ENCODE measurements at regions not wholly inside any gene's neighbourhood (a gene's known extent, or its start where the extent isn't known, plus 50 kb on each side); places are given as distances from the start of the nearest gene placed in this dataset.

DNA sequence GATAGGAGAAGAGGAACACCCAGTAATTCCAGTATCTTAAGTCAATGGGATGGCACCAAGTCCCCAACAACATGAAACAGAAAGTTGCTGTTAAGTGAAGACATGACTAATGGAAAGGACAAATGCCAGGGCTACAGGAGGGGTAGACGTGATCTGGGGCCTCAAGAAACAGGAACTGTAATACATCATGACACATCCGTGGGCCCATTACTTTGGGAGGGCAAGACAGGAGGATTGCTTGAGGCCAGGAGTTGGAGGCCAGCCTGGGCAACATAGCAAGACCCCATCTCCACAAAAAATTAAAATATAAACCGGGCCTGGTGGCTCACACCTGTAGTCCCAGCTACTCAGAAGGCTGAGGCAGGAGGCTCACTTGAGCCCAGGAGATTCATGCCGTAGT lies 408.6 kb upstream of the PRKCQ start:
- CTCF ChIA-PET (ENCODE audit: low intra/inter-chr PET ratio, low total read pairs), result no interaction called here
- BruUV-seq (replicated peaks), result no TSS peak

DNA sequence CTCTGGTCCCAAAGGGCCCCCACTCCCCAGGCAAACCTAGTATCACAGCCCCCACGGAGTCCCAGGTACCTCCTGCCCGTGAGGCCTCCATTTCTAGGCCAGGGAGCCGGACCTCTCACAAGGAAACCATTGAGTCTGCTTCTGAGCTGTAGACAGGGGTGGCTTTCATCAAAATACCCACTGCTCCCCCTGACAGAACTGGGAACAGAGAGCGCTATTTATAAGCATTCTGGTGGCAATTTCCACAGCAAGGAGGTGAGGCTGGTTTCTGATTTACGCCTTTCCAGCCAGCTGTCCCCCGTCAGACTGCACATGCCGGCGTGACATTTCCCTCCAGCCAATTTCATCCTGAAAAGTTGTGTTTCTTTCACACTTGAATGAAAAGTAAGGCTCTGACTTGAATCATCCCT lies 407.5 kb upstream of the PRKCQ start:
- Histone ChIP-seq H3K9me3 (ENCODE audit: low read length) (no peaks in the 10 kb centered on the region), H3K4me3 (replicated peaks in 1 of 3; ENCODE audit: insufficient read depth in 1 of 3, low read depth in 2 of 3, low read length in 3 of 3) (no peak overlapping the region), H2AFZ (ENCODE audit: low read length) (no peak overlapping the region), H3K27ac (ENCODE audit: extremely low read length, insufficient read depth, low read length) (no peak overlapping the region), H3K27me3 (ENCODE audit: control insufficient read depth in 1 of 2, insufficient read depth in 2 of 2, low read length in 2 of 2) (peaks cover 0 to 3% of the 10 kb centered on the region in 2 experiments; a peak in 1 of 5 replicates), H4K20me1 (ENCODE audit: insufficient read depth, low read length) (no peaks in the 10 kb centered on the region), H3K79me2 (ENCODE audit: insufficient read depth, low read length) (no peaks in the 10 kb centered on the region), H3K4me2 (ENCODE audit: low read depth, low read length) (no peak overlapping the region), H3K36me3 (replicated peaks in 1 of 2; ENCODE audit: control insufficient read depth in 1 of 2, insufficient read depth in 2 of 2, low read length in 2 of 2) (no peaks in the 10 kb centered on the region), H3K4me1 (ENCODE audit: insufficient read depth, low read length) (no peaks in the 10 kb centered on the region), H3K9ac (ENCODE audit: insufficient read depth, low read depth, low read length) (no peak overlapping the region)
- no TSS peak for BruUV-seq (replicated peaks)
- DNase-seq (ENCODE audit: low spot score) (no peak), ATAC-seq (no peak), FAIRE-seq (no peak)
- POLR2A ChIA-PET, result no interaction called here
- 47% methylated on average over 8 of the region's 8 CpGs for WGBS (ENCODE audit: low lambda C conversion rate)
- in situ Hi-C loops (cut with HindIII; ENCODE audit: extremely low pct_ligation_motif_present, low pct_unique_long_range_greater_than_20kb) (no loop called here), intact Hi-C loops (cut with micrococcal nuclease; ENCODE audit: unreplicated experiment) (no loop called here)
- CTCF ChIA-PET (ENCODE audit: low intra/inter-chr PET ratio, low total read pairs), result no interaction called here
- TF ChIP-seq MAZ (IDR thresholded peaks at IDR 0.05; ENCODE audit: borderline replicate concordance, low read depth, low read length) (no peak), MAZ (CRISPR knock-in tag; IDR thresholded peaks at IDR 0.05; ENCODE audit: low read depth) (no peak), ERF (CRISPR knock-in tag; IDR thresholded peaks at IDR 0.05) (no peak), KDM4B (CRISPR knock-in tag; IDR thresholded peaks at IDR 0.05) (no peak), ASH2L (IDR thresholded peaks at IDR 0.05; ENCODE audit: insufficient read length, low read depth, low read length) (no peak), SMAD3 (CRISPR knock-in tag; IDR thresholded peaks at IDR 0.05) (no peak), SNRNP70 (IDR thresholded peaks at IDR 0.05; ENCODE audit: low read depth, low read length) (no peak), SIX1 (CRISPR knock-in tag; IDR thresholded peaks at IDR 0.05; ENCODE audit: borderline replicate concordance) (no peak), DNMT3B (CRISPR knock-in tag; conservative IDR thresholded peaks at IDR 0.05) (no peak)
- TF ChIP-seq, protein P1, sequence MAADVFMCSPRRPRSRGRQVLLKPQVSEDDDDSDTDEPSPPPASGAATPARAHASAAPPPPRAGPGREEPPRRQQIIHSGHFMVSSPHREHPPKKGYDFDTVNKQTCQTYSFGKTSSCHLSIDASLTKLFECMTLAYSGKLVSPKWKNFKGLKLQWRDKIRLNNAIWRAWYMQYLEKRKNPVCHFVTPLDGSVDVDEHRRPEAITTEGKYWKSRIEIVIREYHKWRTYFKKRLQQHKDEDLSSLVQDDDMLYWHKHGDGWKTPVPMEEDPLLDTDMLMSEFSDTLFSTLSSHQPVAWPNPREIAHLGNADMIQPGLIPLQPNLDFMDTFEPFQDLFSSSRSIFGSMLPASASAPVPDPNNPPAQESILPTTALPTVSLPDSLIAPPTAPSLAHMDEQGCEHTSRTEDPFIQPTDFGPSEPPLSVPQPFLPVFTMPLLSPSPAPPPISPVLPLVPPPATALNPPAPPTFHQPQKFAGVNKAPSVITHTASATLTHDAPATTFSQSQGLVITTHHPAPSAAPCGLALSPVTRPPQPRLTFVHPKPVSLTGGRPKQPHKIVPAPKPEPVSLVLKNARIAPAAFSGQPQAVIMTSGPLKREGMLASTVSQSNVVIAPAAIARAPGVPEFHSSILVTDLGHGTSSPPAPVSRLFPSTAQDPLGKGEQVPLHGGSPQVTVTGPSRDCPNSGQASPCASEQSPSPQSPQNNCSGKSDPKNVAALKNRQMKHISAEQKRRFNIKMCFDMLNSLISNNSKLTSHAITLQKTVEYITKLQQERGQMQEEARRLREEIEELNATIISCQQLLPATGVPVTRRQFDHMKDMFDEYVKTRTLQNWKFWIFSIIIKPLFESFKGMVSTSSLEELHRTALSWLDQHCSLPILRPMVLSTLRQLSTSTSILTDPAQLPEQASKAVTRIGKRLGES (CRISPR knock-in tag; IDR thresholded peaks at IDR 0.05; ENCODE audit: borderline replicate concordance), result no peak

More for the DNA sequence above, 408.6 kb upstream of the PRKCQ start:
- Histone ChIP-seq H3K9me3 (ENCODE audit: low read length) (no peaks in the 10 kb centered on the region), H4K20me1 (ENCODE audit: insufficient read depth, low read length) (no peaks in the 10 kb centered on the region), H3K27me3 (ENCODE audit: control insufficient read depth in 1 of 2, insufficient read depth in 2 of 2, low read length in 2 of 2) (peaks cover 0 to 3% of the 10 kb centered on the region in 2 experiments; a peak in 1 of 5 replicates), H3K79me2 (ENCODE audit: insufficient read depth, low read length) (no peaks in the 10 kb centered on the region), H3K4me2 (ENCODE audit: low read depth, low read length) (no peak overlapping the region), H3K9ac (ENCODE audit: insufficient read depth, low read depth, low read length) (no peak overlapping the region), H3K36me3 (replicated peaks in 1 of 2; ENCODE audit: control insufficient read depth in 1 of 2, insufficient read depth in 2 of 2, low read length in 2 of 2) (no peaks in the 10 kb centered on the region), H3K27ac (ENCODE audit: extremely low read length, insufficient read depth, low read length) (no peak overlapping the region), H2AFZ (ENCODE audit: low read length) (no peak overlapping the region), H3K4me1 (ENCODE audit: insufficient read depth, low read length) (no peaks in the 10 kb centered on the region), H3K4me3 (replicated peaks in 1 of 3; ENCODE audit: insufficient read depth in 1 of 3, low read depth in 2 of 3, low read length in 3 of 3) (no peak overlapping the region)
- no peak for ATAC-seq
- 13% methylated on average over 4 of the region's 4 CpGs for WGBS (ENCODE audit: low lambda C conversion rate)
- intact Hi-C loops (cut with micrococcal nuclease; ENCODE audit: unreplicated experiment) (no loop called here), in situ Hi-C loops (cut with HindIII; ENCODE audit: extremely low pct_ligation_motif_present, low pct_unique_long_range_greater_than_20kb) (no loop called here)
- POLR2A ChIA-PET, result no interaction called here
- DNase-seq (ENCODE audit: low spot score), result no peak
- TF ChIP-seq, protein P2, sequence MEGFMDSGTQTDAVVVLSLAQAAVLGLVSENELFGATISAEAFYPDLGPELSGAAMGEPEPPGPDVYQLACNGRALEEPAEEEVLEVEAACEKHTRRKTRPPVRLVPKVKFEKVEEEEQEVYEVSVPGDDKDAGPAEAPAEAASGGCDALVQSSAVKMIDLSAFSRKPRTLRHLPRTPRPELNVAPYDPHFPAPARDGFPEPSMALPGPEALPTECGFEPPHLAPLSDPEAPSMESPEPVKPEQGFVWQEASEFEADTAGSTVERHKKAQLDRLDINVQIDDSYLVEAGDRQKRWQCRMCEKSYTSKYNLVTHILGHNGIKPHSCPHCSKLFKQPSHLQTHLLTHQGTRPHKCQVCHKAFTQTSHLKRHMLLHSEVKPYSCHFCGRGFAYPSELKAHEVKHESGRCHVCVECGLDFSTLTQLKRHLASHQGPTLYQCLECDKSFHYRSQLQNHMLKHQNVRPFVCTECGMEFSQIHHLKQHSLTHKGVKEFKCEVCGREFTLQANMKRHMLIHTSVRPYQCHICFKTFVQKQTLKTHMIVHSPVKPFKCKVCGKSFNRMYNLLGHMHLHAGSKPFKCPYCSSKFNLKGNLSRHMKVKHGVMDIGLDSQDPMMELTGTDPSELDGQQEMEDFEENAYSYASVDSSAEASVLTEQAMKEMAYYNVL (CRISPR knock-in tag; IDR thresholded peaks at IDR 0.05; ENCODE audit: borderline replicate concordance), result no peak
- TF ChIP-seq ZNF354B (CRISPR knock-in tag; IDR thresholded peaks at IDR 0.05) (no peak), NFYC (CRISPR knock-in tag; IDR thresholded peaks at IDR 0.05) (no peak), FOXJ3 (CRISPR knock-in tag; IDR thresholded peaks at IDR 0.05; ENCODE audit: borderline replicate concordance) (no peak), HOXA3 (CRISPR knock-in tag; IDR thresholded peaks at IDR 0.05) (no peak), ZSCAN21 (CRISPR knock-in tag; IDR thresholded peaks at IDR 0.05; ENCODE audit: borderline replicate concordance) (no peak), RBAK (CRISPR knock-in tag; IDR thresholded peaks at IDR 0.05) (no peak), HOXA7 (CRISPR knock-in tag; IDR thresholded peaks at IDR 0.05) (no peak)
- TF ChIP-seq, protein P3, sequence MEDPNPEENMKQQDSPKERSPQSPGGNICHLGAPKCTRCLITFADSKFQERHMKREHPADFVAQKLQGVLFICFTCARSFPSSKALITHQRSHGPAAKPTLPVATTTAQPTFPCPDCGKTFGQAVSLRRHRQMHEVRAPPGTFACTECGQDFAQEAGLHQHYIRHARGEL (CRISPR knock-in tag; IDR thresholded peaks at IDR 0.05), result no peak
- no peak for FAIRE-seq
